ENCODE measurements at regions not wholly inside any gene's neighbourhood (a gene's known extent, or its start where the extent isn't known, plus 50 kb on each side); places are given as distances from the start of the nearest gene placed in this dataset.

DNA sequence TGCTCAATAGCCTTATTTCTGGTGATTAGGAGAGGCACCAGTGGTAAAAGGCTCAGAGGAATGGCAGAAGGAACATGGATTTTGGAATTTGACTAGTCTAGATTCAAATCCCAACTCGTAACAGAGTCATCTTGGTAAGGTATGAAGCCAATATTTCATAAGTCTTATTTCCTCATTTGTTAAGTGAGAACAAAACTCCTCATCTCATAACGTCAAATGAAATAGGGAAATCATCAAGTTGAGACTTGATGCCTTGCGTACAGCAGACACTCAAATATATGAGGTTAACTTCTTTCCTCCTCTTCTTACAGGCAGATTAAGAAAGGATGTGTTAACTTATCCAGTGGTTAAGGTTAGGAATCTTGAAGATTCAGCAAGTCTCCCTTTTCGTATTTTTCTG, 189.2 kb downstream of the DLEU7 start:
- TF ChIP-seq, protein P1, sequence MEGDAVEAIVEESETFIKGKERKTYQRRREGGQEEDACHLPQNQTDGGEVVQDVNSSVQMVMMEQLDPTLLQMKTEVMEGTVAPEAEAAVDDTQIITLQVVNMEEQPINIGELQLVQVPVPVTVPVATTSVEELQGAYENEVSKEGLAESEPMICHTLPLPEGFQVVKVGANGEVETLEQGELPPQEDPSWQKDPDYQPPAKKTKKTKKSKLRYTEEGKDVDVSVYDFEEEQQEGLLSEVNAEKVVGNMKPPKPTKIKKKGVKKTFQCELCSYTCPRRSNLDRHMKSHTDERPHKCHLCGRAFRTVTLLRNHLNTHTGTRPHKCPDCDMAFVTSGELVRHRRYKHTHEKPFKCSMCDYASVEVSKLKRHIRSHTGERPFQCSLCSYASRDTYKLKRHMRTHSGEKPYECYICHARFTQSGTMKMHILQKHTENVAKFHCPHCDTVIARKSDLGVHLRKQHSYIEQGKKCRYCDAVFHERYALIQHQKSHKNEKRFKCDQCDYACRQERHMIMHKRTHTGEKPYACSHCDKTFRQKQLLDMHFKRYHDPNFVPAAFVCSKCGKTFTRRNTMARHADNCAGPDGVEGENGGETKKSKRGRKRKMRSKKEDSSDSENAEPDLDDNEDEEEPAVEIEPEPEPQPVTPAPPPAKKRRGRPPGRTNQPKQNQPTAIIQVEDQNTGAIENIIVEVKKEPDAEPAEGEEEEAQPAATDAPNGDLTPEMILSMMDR (tag by site-specific recombination; IDR thresholded peaks at IDR 0.05) = no peak
- TF ChIP-seq ZNF155 (tag by site-specific recombination; IDR thresholded peaks at IDR 0.05) (no peak), ZNF19 (tag by site-specific recombination; IDR thresholded peaks at IDR 0.05; ENCODE audit: low read depth) (no peak), OSR2 (tag by site-specific recombination; IDR thresholded peaks at IDR 0.05) (no peak), ZNF548 (tag by site-specific recombination; IDR thresholded peaks at IDR 0.05) (no peak), GLIS2 (tag by site-specific recombination; IDR thresholded peaks at IDR 0.05) (no peak)

Data from HEK293 (cell line).